ENCODE measurements at regions not wholly inside any gene's neighbourhood (a gene's known extent, or its start where the extent isn't known, plus 50 kb on each side); places are given as distances from the start of the nearest gene placed in this dataset.
A peak's percentile ranks its signal among the peaks of the same experiment; 100 is the strongest.
"Not testable (repeated sequence)": the region's sequence is repeated elsewhere in the genome, so short reads cannot be mapped to it uniquely, and the experiment has no call there.

DNA sequence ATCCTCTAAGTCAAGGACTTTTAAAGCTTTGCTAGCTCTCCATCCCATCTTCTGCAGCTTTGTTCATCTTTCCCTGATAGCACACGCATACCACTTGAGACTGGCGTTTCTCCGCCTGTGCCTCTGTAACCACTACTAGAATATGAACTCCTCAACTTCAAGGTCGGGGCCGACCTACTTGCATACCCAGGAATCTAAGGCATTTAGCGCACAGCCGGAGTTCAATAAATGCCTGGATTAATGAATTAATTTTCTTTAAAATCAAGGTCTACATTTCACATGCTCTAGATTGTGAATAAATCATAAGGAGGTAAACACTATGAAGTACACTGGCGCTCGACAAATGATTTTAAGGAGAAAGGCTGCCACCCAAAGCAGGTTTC, 89.3 kb downstream of the HNRNPD start:
- no peak for TF ChIP-seq CTCF (IDR thresholded peaks at IDR 0.05; ENCODE audit: unreplicated experiment)
- POLR2A ChIA-PET = interaction anchor here (0.5 to 0.7 kb wide), 2 partner anchors 753 to 782 kb away, joined by 3 read pairs; no protein-coding TSS in a partner anchor
- H3K27me3 Mint-ChIP-seq (ENCODE audit: insufficient read depth, unreplicated experiment) = peaks cover 12% of the 10 kb centered on the region
- DNase-seq (ENCODE audit: unreplicated experiment) = no peak
- H3K4me3 Mint-ChIP-seq (ENCODE audit: unreplicated experiment) = peak overlapping the region; percentile 73
- no TSS peak for BruUV-seq (replicated peaks)
- H3K9me3 Mint-ChIP-seq (ENCODE audit: unreplicated experiment) = no peaks in the 10 kb centered on the region
- H3K27ac Mint-ChIP-seq (ENCODE audit: low read depth, unreplicated experiment) = no peak overlapping the region
- no peaks in the 10 kb centered on the region for H3K36me3 Mint-ChIP-seq (ENCODE audit: insufficient read depth, unreplicated experiment)
- CTCF ChIA-PET = interaction anchor here (0.6 to 1.9 kb wide), 6 partner anchors 9 to 79 kb away, joined by 3 to 12 read pairs (median 5); no protein-coding TSS in a partner anchor
- intact Hi-C loops (cut with micrococcal nuclease) = no loop called here
- H3K4me1 Mint-ChIP-seq (ENCODE audit: insufficient read depth, unreplicated experiment) = peaks cover 7% of the 10 kb centered on the region

DNA sequence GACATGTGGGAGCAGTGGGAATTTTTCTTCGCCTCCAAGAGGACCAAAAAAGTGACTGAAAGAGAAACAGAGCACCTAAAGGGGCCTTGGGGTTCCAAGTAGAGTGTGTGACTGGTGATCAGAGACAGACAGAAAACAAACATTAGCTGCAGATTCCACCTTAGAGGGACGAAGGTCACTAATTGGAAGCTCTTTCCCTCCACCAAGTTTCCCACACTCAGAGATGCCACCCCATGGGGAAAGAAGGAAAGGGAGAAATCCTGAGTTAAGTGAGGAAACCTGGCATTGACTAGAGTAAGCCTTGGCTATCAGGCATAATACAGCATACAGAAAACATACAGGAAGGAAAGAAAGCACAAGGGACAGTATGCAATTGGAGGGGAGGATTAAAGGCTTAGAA, 90.9 kb downstream of the HNRNPD start:
- intact Hi-C loops (cut with micrococcal nuclease) = no loop called here
- no TSS peak for BruUV-seq (replicated peaks)
- H3K4me1 Mint-ChIP-seq (ENCODE audit: insufficient read depth, unreplicated experiment) = peaks cover 7% of the 10 kb centered on the region
- no peak overlapping the region for H3K27ac Mint-ChIP-seq (ENCODE audit: low read depth, unreplicated experiment)
- H3K4me3 Mint-ChIP-seq (ENCODE audit: unreplicated experiment) = no peak overlapping the region
- no peak for TF ChIP-seq CTCF (IDR thresholded peaks at IDR 0.05; ENCODE audit: unreplicated experiment)
- CTCF ChIA-PET = interaction anchor here (0.6 to 3.5 kb wide), 5 partner anchors 12 to 815 kb away, joined by 3 to 22 read pairs (median 3); no protein-coding TSS in a partner anchor
- peaks cover 12% of the 10 kb centered on the region for H3K27me3 Mint-ChIP-seq (ENCODE audit: insufficient read depth, unreplicated experiment)
- DNase-seq (ENCODE audit: unreplicated experiment) = no peak
- POLR2A ChIA-PET = no interaction called here
- no peaks in the 10 kb centered on the region for H3K36me3 Mint-ChIP-seq (ENCODE audit: insufficient read depth, unreplicated experiment)
- no peaks in the 10 kb centered on the region for H3K9me3 Mint-ChIP-seq (ENCODE audit: unreplicated experiment)

DNA sequence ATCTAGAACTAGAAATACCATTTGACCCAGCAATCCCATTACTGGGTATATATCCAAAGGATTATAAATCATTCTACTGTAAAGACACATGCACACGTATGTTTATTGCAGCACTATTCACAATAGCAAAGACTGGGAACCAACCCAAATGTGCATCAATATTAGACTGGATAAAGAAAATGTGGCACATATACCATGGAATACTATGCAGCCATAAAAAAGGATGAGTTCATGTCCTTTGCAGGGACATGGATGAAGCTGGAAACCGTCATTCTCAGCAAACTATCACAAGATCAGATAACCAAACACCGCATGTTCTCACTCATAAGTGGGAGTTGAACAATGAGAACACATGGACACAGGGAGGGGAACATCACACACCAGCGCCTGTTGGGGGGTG, 94.2 kb downstream of the HNRNPD start:
- peaks cover 12% of the 10 kb centered on the region for H3K27me3 Mint-ChIP-seq (ENCODE audit: insufficient read depth, unreplicated experiment)
- H3K4me3 Mint-ChIP-seq (ENCODE audit: unreplicated experiment); H3K9me3 Mint-ChIP-seq (ENCODE audit: unreplicated experiment); BruUV-seq (replicated peaks); intact Hi-C loops (cut with micrococcal nuclease); DNase-seq (ENCODE audit: unreplicated experiment); H3K4me1 Mint-ChIP-seq (ENCODE audit: insufficient read depth, unreplicated experiment); CTCF ChIA-PET; H3K27ac Mint-ChIP-seq (ENCODE audit: low read depth, unreplicated experiment); H3K36me3 Mint-ChIP-seq (ENCODE audit: insufficient read depth, unreplicated experiment); POLR2A ChIA-PET: not testable (repeated sequence)

DNA sequence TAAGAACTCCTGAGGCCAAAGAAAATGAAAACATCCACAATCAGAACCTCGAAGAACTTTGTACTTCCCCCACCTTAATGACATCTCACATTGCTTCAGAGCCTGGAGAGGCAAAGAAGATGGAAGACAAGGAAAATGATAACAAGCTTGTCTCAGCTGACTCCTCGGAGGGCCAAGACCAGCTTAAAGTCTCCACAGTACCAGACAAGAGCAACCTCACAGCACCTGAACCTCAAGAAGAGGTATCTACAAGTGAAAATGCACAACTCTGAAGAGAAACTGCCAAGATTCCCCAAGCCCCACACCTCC, 97.5 kb downstream of the HNRNPD start:
- TF ChIP-seq CTCF (IDR thresholded peaks at IDR 0.05; ENCODE audit: unreplicated experiment) = no peak
- intact Hi-C loops (cut with micrococcal nuclease) = no loop called here
- ChIA-PET CTCF (interaction anchor here (1.0 to 1.6 kb wide), 2 partner anchors 8 to 9 kb away, joined by 5 to 6 read pairs; no protein-coding TSS in a partner anchor), POLR2A (no interaction called here)
- H3K4me3 Mint-ChIP-seq (ENCODE audit: unreplicated experiment) = no peak overlapping the region
- H3K9me3 Mint-ChIP-seq (ENCODE audit: unreplicated experiment) = no peaks in the 10 kb centered on the region
- H3K4me1 Mint-ChIP-seq (ENCODE audit: insufficient read depth, unreplicated experiment) = no peaks in the 10 kb centered on the region
- H3K36me3 Mint-ChIP-seq (ENCODE audit: insufficient read depth, unreplicated experiment) = no peaks in the 10 kb centered on the region
- H3K27me3 Mint-ChIP-seq (ENCODE audit: insufficient read depth, unreplicated experiment) = no peaks in the 10 kb centered on the region
- no TSS peak for BruUV-seq (replicated peaks)
- H3K27ac Mint-ChIP-seq (ENCODE audit: low read depth, unreplicated experiment) = no peak overlapping the region
- DNase-seq (ENCODE audit: unreplicated experiment) = no peak
